ENCODE measurements at regions not wholly inside any gene's neighbourhood (a gene's known extent, or its start where the extent isn't known, plus 50 kb on each side); places are given as distances from the start of the nearest gene placed in this dataset.
"Not testable (repeated sequence)": the region's sequence is repeated elsewhere in the genome, so short reads cannot be mapped to it uniquely, and the experiment has no call there.

- TF ChIP-seq CTCF (IDR thresholded peaks at IDR 0.05; ENCODE audit: low read length) (no peak), EZH2 (IDR thresholded peaks at IDR 0.05; ENCODE audit: borderline replicate concordance, low read length) (no peak)
- H3K4me3 ChIP-seq (ENCODE audit: low read depth, low read length, poor library complexity, severe bottlenecking) = no peak overlapping the region
- H3K9ac ChIP-seq (ENCODE audit: low read length) = no peak overlapping the region
- no peaks in the 10 kb centered on the region for H3F3A ChIP-seq (ENCODE audit: insufficient read depth, low read length)
- H3K36me3 ChIP-seq (ENCODE audit: insufficient read depth, low read length) = no peaks in the 10 kb centered on the region
- H3K27ac ChIP-seq (ENCODE audit: low read depth, low read length, poor library complexity, severe bottlenecking) = no peak overlapping the region
- H4K20me1 ChIP-seq (ENCODE audit: insufficient read depth, low read length) = no peaks in the 10 kb centered on the region
- H3K9me3 ChIP-seq (ENCODE audit: low read length) = no peaks in the 10 kb centered on the region
- H3K4me2 ChIP-seq (ENCODE audit: low read length) = no peak overlapping the region
- H3K4me1 ChIP-seq (ENCODE audit: insufficient read depth, low read length, severe bottlenecking) = no peaks in the 10 kb centered on the region
- H3K79me2 ChIP-seq (ENCODE audit: insufficient read depth, low read length) = no peaks in the 10 kb centered on the region
- H3K27me3 ChIP-seq (ENCODE audit: insufficient read depth, low read length) = no peaks in the 10 kb centered on the region; the same call in 1 of the 2 replicates
- H3K9me2 ChIP-seq (ENCODE audit: low read depth, low read length) = no peaks in the 10 kb centered on the region
- H2AFZ ChIP-seq (ENCODE audit: low read length) = no peak overlapping the region
These were observed 994.4 kb upstream of the POT1 start for GRCh38 chr7:125924037-125924436.

GRCh38 chr7:125915381-125915948 is 985.8 kb upstream of the POT1 start:
- H4K20me1 ChIP-seq (ENCODE audit: insufficient read depth, low read length); H3K27ac ChIP-seq (ENCODE audit: low read depth, low read length, poor library complexity, severe bottlenecking); H3K9me3 ChIP-seq (ENCODE audit: low read length); H3K4me2 ChIP-seq (ENCODE audit: low read length); H3F3A ChIP-seq (ENCODE audit: insufficient read depth, low read length); H3K27me3 ChIP-seq (ENCODE audit: insufficient read depth, low read length); H3K9ac ChIP-seq (ENCODE audit: low read length); H3K9me2 ChIP-seq (ENCODE audit: low read depth, low read length); H3K4me3 ChIP-seq (ENCODE audit: low read depth, low read length, poor library complexity, severe bottlenecking); H2AFZ ChIP-seq (ENCODE audit: low read length); H3K79me2 ChIP-seq (ENCODE audit: insufficient read depth, low read length); H3K4me1 ChIP-seq (ENCODE audit: insufficient read depth, low read length, severe bottlenecking); H3K36me3 ChIP-seq (ENCODE audit: insufficient read depth, low read length): not testable (repeated sequence)

- Histone ChIP-seq H3K27me3 (ENCODE audit: insufficient read depth, low read length) (no peaks in the 10 kb centered on the region), H3K9ac (ENCODE audit: low read length) (no peak overlapping the region), H4K20me1 (ENCODE audit: insufficient read depth, low read length) (no peaks in the 10 kb centered on the region), H3K27ac (ENCODE audit: low read depth, low read length, poor library complexity, severe bottlenecking) (no peak overlapping the region), H3K79me2 (ENCODE audit: insufficient read depth, low read length) (no peaks in the 10 kb centered on the region), H3K36me3 (ENCODE audit: insufficient read depth, low read length) (no peaks in the 10 kb centered on the region), H3F3A (ENCODE audit: insufficient read depth, low read length) (no peaks in the 10 kb centered on the region), H3K9me2 (ENCODE audit: low read depth, low read length) (0 out of 2 replicates have a peak, but pooled peaks cover 3% of the 10 kb centered on the region), H3K4me3 (ENCODE audit: low read depth, low read length, poor library complexity, severe bottlenecking) (no peak overlapping the region), H2AFZ (ENCODE audit: low read length) (no peak overlapping the region), H3K9me3 (ENCODE audit: low read length) (no peaks in the 10 kb centered on the region), H3K4me2 (ENCODE audit: low read length) (no peak overlapping the region), H3K4me1 (ENCODE audit: insufficient read depth, low read length, severe bottlenecking) (no peaks in the 10 kb centered on the region)
- TF ChIP-seq CTCF (IDR thresholded peaks at IDR 0.05; ENCODE audit: low read length) (no peak), EZH2 (IDR thresholded peaks at IDR 0.05; ENCODE audit: borderline replicate concordance, low read length) (no peak)
These were observed 979.1 kb upstream of the POT1 start for GRCh38 chr7:125908711-125909110.

- no peaks in the 10 kb centered on the region for H3F3A ChIP-seq (ENCODE audit: insufficient read depth, low read length)
- H3K27ac ChIP-seq (ENCODE audit: low read depth, low read length, poor library complexity, severe bottlenecking) = no peak overlapping the region
- H4K20me1 ChIP-seq (ENCODE audit: insufficient read depth, low read length) = no peaks in the 10 kb centered on the region
- H3K4me2 ChIP-seq (ENCODE audit: low read length) = no peak overlapping the region
- H3K9me3 ChIP-seq (ENCODE audit: low read length) = no peaks in the 10 kb centered on the region
- H3K36me3 ChIP-seq (ENCODE audit: insufficient read depth, low read length) = no peaks in the 10 kb centered on the region
- H3K9me2 ChIP-seq (ENCODE audit: low read depth, low read length) = no peaks in the 10 kb centered on the region
- H2AFZ ChIP-seq (ENCODE audit: low read length) = no peak overlapping the region
- no peaks in the 10 kb centered on the region for H3K79me2 ChIP-seq (ENCODE audit: insufficient read depth, low read length)
- TF ChIP-seq EZH2 (IDR thresholded peaks at IDR 0.05; ENCODE audit: borderline replicate concordance, low read length) (no peak), CTCF (IDR thresholded peaks at IDR 0.05; ENCODE audit: low read length) (no peak; the same call in 1 of the 2 replicates)
- H3K4me3 ChIP-seq (ENCODE audit: low read depth, low read length, poor library complexity, severe bottlenecking) = no peak overlapping the region
- no peaks in the 10 kb centered on the region for H3K27me3 ChIP-seq (ENCODE audit: insufficient read depth, low read length)
- H3K9ac ChIP-seq (ENCODE audit: low read length) = no peak overlapping the region
- H3K4me1 ChIP-seq (ENCODE audit: insufficient read depth, low read length, severe bottlenecking) = no peaks in the 10 kb centered on the region
These were observed 970.0 kb upstream of the POT1 start for GRCh38 chr7:125899577-125899976.

Data from OCI-LY1 (cell line).